Mesendoderm (in vitro differentiated cells): ENCODE measurements at regions not wholly inside any gene's neighbourhood (a gene's known extent, or its start where the extent isn't known, plus 50 kb on each side); places are given as distances from the start of the nearest gene placed in this dataset.

Experiments used
- DNase-seq: peaks from one replicate; pipeline ENCODE4 v3.0.0; 2013
- H2AK5ac ChIP-seq: 2 replicates; pipeline ENCODE4 v1.6.1; 2013; ENCODE audit warnings: low read length, inconsistent platforms
- H2BK120ac ChIP-seq: 2 replicates; pipeline ENCODE4 v1.6.1; 2013; ENCODE audit warnings: low read depth, mild to moderate bottlenecking, low read length, moderate library complexity, mixed read lengths
- H2BK15ac ChIP-seq: replicated peaks from 2 replicates; pipeline ENCODE4 v1.6.1; 2013; ENCODE audit warnings: low read depth, mild to moderate bottlenecking, moderate library complexity
- H2BK5ac ChIP-seq: 2 replicates; pipeline ENCODE4 v1.6.1; 2013; ENCODE audit warnings: low read length, inconsistent platforms
- H3K18ac ChIP-seq: 2 replicates; pipeline ENCODE4 v1.6.1; 2013; ENCODE audit warnings: mild to moderate bottlenecking, low read length, mixed read lengths
- H3K23ac ChIP-seq: one replicate; pipeline ENCODE4 v1.6.1; 2013; ENCODE audit warnings: low read length
- H3K27ac ChIP-seq: 2 replicates; pipeline ENCODE4 v1.5.1; 2013; ENCODE audit warnings: low read depth, mild to moderate bottlenecking, inconsistent platforms, low read length, moderate library complexity
- H3K27me3 ChIP-seq: 2 replicates; pipeline ENCODE4 v1.6.1; 2013; ENCODE audit warnings: low read length, control low read depth, mild to moderate bottlenecking, inconsistent platforms; ENCODE audit not compliant: insufficient read depth, poor library complexity
- H3K36me3 ChIP-seq: 2 replicates; pipeline ENCODE4 v1.6.1; 2013; ENCODE audit warnings: low read length, inconsistent platforms; ENCODE audit not compliant: control insufficient read depth, insufficient read depth
- H3K4ac ChIP-seq: one replicate; pipeline ENCODE4 v1.6.1; 2013; ENCODE audit warnings: low read depth, mild to moderate bottlenecking, low read length, moderate library complexity
- H3K4me1 ChIP-seq: 2 replicates; pipeline ENCODE4 v1.6.1; 2013; ENCODE audit warnings: low read depth, low read length, inconsistent platforms; ENCODE audit not compliant: control insufficient read depth
- H3K4me2 ChIP-seq: 2 replicates; pipeline ENCODE4 v1.6.1; 2013; ENCODE audit warnings: low read length
- H3K4me3 ChIP-seq: 2 replicates; pipeline ENCODE4 v1.5.1; 2013; ENCODE audit warnings: mild to moderate bottlenecking, low read length
- H3K56ac ChIP-seq: one replicate; pipeline ENCODE4 v1.6.1; 2013; ENCODE audit warnings: low read length
- H3K79me1 ChIP-seq: 2 replicates; pipeline ENCODE4 v1.6.1; 2013; ENCODE audit warnings: low read length, inconsistent platforms
- H3K79me2 ChIP-seq: 2 replicates; pipeline ENCODE4 v1.6.1; 2013; ENCODE audit warnings: mild to moderate bottlenecking, low read length; ENCODE audit not compliant: control insufficient read depth, insufficient read depth
- H3K9ac ChIP-seq: 2 replicates; pipeline ENCODE4 v1.6.1; 2013; ENCODE audit warnings: low read length, inconsistent platforms
- H4K5ac ChIP-seq: one replicate; pipeline ENCODE4 v1.6.1; 2013; ENCODE audit warnings: low read length
- H4K8ac ChIP-seq: one replicate; pipeline ENCODE4 v1.6.1; 2013; ENCODE audit warnings: low read depth, mild to moderate bottlenecking, control low read depth, low read length, moderate library complexity
- WGBS: extraction: QIAGEN DNeasy Blood & Tissue Kit; methylation state at CpG from one replicate; pipeline ENCODE4 v1.1.7; 2013; ENCODE audit warnings: low lambda C conversion rate, missing lambda C conversion rate; ENCODE audit not compliant: insufficient coverage; ENCODE audit errors: extremely low coverage; 5-methylcytosine and 5-hydroxymethylcytosine counted together

GRCh38 chr7:54326592-54327167, 215.5 kb upstream of the VSTM2A start:
- no peak overlapping the region for H4K8ac ChIP-seq
- H3K27ac ChIP-seq = no peak overlapping the region
- no peak overlapping the region for H4K5ac ChIP-seq
- no peak overlapping the region for H2BK15ac ChIP-seq
- no peak overlapping the region for H2BK5ac ChIP-seq
- no peak overlapping the region for H2BK120ac ChIP-seq
- no peak overlapping the region for H3K4ac ChIP-seq
- no peaks in the 10 kb centered on the region for H3K79me2 ChIP-seq
- no peaks in the 10 kb centered on the region for H3K79me1 ChIP-seq
- H3K4me1 ChIP-seq = no peaks in the 10 kb centered on the region
- WGBS = no CpG with 5 or more reads among the region's 3 CpGs
- H3K9ac ChIP-seq = no peak overlapping the region
- no peak overlapping the region for H3K4me2 ChIP-seq
- no peak overlapping the region for H3K23ac ChIP-seq
- no peak overlapping the region for H3K4me3 ChIP-seq
- no peak overlapping the region for H3K56ac ChIP-seq
- no peak overlapping the region for H2AK5ac ChIP-seq
- no peaks in the 10 kb centered on the region for H3K27me3 ChIP-seq
- no peak for DNase-seq
- no peaks in the 10 kb centered on the region for H3K36me3 ChIP-seq
- no peak overlapping the region for H3K18ac ChIP-seq

- whole genome bisulfite sequencing = no CpG with 5 or more reads among the region's 4 CpGs
- H3K27ac ChIP-seq = no peak overlapping the region
These were observed 211.9 kb upstream of the VSTM2A start for GRCh38 chr7:54330216-54330800.

DNA sequence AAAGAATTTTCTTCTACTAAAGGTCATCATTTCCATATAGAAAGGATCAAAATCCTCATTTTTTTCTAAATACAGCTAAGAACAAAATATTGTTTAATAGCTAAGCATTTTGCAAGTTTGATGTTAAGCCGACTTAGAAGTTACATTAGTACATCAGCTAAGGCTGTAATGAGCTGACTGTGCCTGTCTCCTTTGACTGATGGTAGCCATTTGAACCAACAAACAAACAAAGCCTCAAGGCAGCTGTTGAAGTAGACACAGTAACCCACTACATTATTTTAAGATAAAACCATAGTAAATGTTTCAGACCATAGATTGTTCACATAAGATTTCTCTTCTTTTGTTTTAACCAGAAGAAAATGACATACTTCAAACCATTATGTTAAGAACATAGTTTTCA, 210.9 kb upstream of the VSTM2A start:
- Histone ChIP-seq H3K23ac (no peak overlapping the region), H3K4me3 (no peak overlapping the region), H3K9ac (no peak overlapping the region), H2BK5ac (no peak overlapping the region), H3K79me2 (no peaks in the 10 kb centered on the region), H2BK15ac (no peak overlapping the region), H3K18ac (no peak overlapping the region), H3K4ac (no peak overlapping the region), H3K56ac (no peak overlapping the region), H3K79me1 (no peaks in the 10 kb centered on the region), H3K27me3 (no peaks in the 10 kb centered on the region), H4K8ac (no peak overlapping the region), H3K4me2 (no peak overlapping the region), H3K4me1 (no peaks in the 10 kb centered on the region), H3K27ac (no peak overlapping the region), H4K5ac (no peak overlapping the region), H2AK5ac (no peak overlapping the region), H2BK120ac (no peak overlapping the region), H3K36me3 (no peaks in the 10 kb centered on the region)
- DNase-seq = no peak
- no CpG with 5 or more reads among the region's 1 CpG for WGBS

More at GRCh38 chr7:54330216-54330800, 211.9 kb upstream of the VSTM2A start:
- no peak overlapping the region for H2BK15ac ChIP-seq
- H2BK120ac ChIP-seq = no peak overlapping the region
- no peak overlapping the region for H4K5ac ChIP-seq
- H3K56ac ChIP-seq = no peak overlapping the region
- H3K4ac ChIP-seq = no peak overlapping the region
- DNase-seq = no peak
- no peaks in the 10 kb centered on the region for H3K79me2 ChIP-seq
- H3K4me1 ChIP-seq = no peaks in the 10 kb centered on the region
- H3K79me1 ChIP-seq = no peaks in the 10 kb centered on the region
- H2AK5ac ChIP-seq = no peak overlapping the region
- H3K27me3 ChIP-seq = no peaks in the 10 kb centered on the region
- no peak overlapping the region for H3K18ac ChIP-seq
- H3K23ac ChIP-seq = no peak overlapping the region
- H4K8ac ChIP-seq = no peak overlapping the region
- no peak overlapping the region for H3K4me2 ChIP-seq
- H3K4me3 ChIP-seq = no peak overlapping the region
- H2BK5ac ChIP-seq = no peak overlapping the region
- H3K9ac ChIP-seq = no peak overlapping the region
- H3K36me3 ChIP-seq = no peaks in the 10 kb centered on the region

GRCh38 chr7:54332301-54332700, 209.9 kb upstream of the VSTM2A start:
- no CpG with 5 or more reads among the region's 2 CpGs for WGBS
- H3K27me3 ChIP-seq = no peaks in the 10 kb centered on the region

DNA sequence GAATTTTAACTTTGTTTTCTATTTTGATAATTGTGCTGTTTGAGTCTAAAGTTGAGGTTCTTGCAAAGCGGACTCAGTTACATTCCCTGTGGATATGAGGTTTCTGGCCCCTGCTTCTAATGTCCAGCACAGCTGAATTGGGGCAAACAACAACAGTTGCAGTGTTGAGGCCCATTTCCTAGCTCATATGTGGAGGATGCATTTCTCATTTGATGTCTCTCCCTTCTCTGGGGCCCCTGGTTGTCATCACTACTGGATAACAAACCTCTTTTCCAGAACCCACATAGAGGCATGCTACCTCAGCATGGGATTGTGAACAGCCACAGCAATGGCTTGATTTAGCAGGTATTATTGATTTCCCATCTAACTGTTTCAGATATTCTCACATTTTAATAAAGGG, 208.2 kb upstream of the VSTM2A start:
- Histone ChIP-seq H3K4me3 (no peak overlapping the region), H3K9ac (no peak overlapping the region), H3K36me3 (no peaks in the 10 kb centered on the region), H3K4me1 (no peaks in the 10 kb centered on the region), H3K23ac (no peak overlapping the region), H2BK120ac (no peak overlapping the region), H3K79me1 (no peaks in the 10 kb centered on the region), H3K4ac (no peak overlapping the region), H2BK15ac (no peak overlapping the region), H3K27ac (no peak overlapping the region), H4K5ac (no peak overlapping the region), H2BK5ac (no peak overlapping the region), H3K56ac (no peak overlapping the region), H3K4me2 (no peak overlapping the region), H3K79me2 (no peaks in the 10 kb centered on the region), H2AK5ac (no peak overlapping the region), H4K8ac (no peak overlapping the region), H3K18ac (no peak overlapping the region), H3K27me3 (no peaks in the 10 kb centered on the region)
- no peak for DNase-seq
- no CpG with 5 or more reads among the region's 1 CpG for WGBS

More at GRCh38 chr7:54332301-54332700, 209.9 kb upstream of the VSTM2A start:
- Histone ChIP-seq H3K4ac (no peak overlapping the region), H3K4me1 (no peaks in the 10 kb centered on the region), H3K27ac (no peak overlapping the region), H3K36me3 (no peaks in the 10 kb centered on the region), H3K79me2 (no peaks in the 10 kb centered on the region), H4K5ac (no peak overlapping the region), H3K4me2 (no peak overlapping the region), H3K56ac (no peak overlapping the region), H2BK120ac (no peak overlapping the region), H2AK5ac (no peak overlapping the region), H3K4me3 (no peak overlapping the region), H3K23ac (no peak overlapping the region), H2BK15ac (no peak overlapping the region), H3K9ac (no peak overlapping the region), H3K79me1 (no peaks in the 10 kb centered on the region), H3K18ac (no peak overlapping the region), H4K8ac (no peak overlapping the region), H2BK5ac (no peak overlapping the region)
- DNase-seq = no peak

GRCh38 chr7:54336800-54337199, 205.4 kb upstream of the VSTM2A start:
- Histone ChIP-seq H3K36me3 (no peaks in the 10 kb centered on the region), H3K9ac (no peak overlapping the region), H2BK15ac (no peak overlapping the region), H2BK5ac (no peak overlapping the region), H3K4me2 (no peak overlapping the region), H3K4me1 (no peaks in the 10 kb centered on the region), H2AK5ac (no peak overlapping the region), H3K79me2 (no peaks in the 10 kb centered on the region), H4K5ac (no peak overlapping the region), H4K8ac (no peak overlapping the region), H3K56ac (no peak overlapping the region), H3K79me1 (no peaks in the 10 kb centered on the region), H3K23ac (no peak overlapping the region), H3K18ac (no peak overlapping the region), H3K4ac (no peak overlapping the region), H2BK120ac (no peak overlapping the region), H3K27me3 (no peaks in the 10 kb centered on the region), H3K4me3 (no peak overlapping the region), H3K27ac (no peak overlapping the region)
- no peak for DNase-seq
- no CpG with 5 or more reads among the region's 2 CpGs for WGBS
